H1 (cell line): ENCODE measurements at regions not wholly inside any gene's neighbourhood (a gene's known extent, or its start where the extent isn't known, plus 50 kb on each side); places are given as distances from the start of the nearest gene placed in this dataset.

ENCODE experiments used
- CTCF ChIA-PET: fragments of 300-600 bp; sonication (Branson Sonifier 250); formaldehyde crosslinking; loops from one replicate; lab custom pipeline; 2021; ENCODE audit not compliant: partially characterized antibody; lab: Charles Lee
- POLR2A ChIA-PET: fragments of 300-600 bp; sonication (Branson Sonifier 250); formaldehyde crosslinking; loops from one replicate; lab custom pipeline; 2021; ENCODE audit warnings: inconsistent platforms; ENCODE audit not compliant: partially characterized antibody; lab: Charles Lee
- DNase-seq, 2 experiments: peaks; one replicate each; pipeline versions ENCODE4 v3.0.0 to v3.0.0-alpha.2; 2010 to 2022; ENCODE audit warnings: low spot score in 2 of 2, low read depth in 1 of 2, mixed read lengths in 1 of 2
- FAIRE-seq: peaks from 2 replicates; lab custom pipeline; 2011; peaks lifted over from hg19 to GRCh38; lab: Jason Lieb, UNC
- H2AFZ ChIP-seq: 2 replicates; pipeline ENCODE4 v1.8.1; 2012; ENCODE audit warnings: low read length, inconsistent platforms
- H2AK5ac ChIP-seq: 2 replicates; pipeline ENCODE4 v1.6.1; 2013; ENCODE audit warnings: low read depth, low read length
- H2BK120ac ChIP-seq: replicated peaks from 2 replicates; pipeline ENCODE3; 2013; ENCODE audit warnings: low read depth, low read length, inconsistent platforms
- H2BK12ac ChIP-seq: 2 replicates; pipeline ENCODE4 v1.6.1; 2013; ENCODE audit warnings: low read depth, low read length
- H2BK15ac ChIP-seq: 2 replicates; pipeline ENCODE4 v1.6.1; 2013; ENCODE audit warnings: low read length
- H2BK20ac ChIP-seq: 2 replicates; pipeline ENCODE4 v1.6.1; 2013; ENCODE audit warnings: low read length
- H2BK5ac ChIP-seq: 2 replicates; pipeline ENCODE4 v1.6.1; 2013; ENCODE audit warnings: low read depth, low read length
- H3K14ac ChIP-seq: 2 replicates; pipeline ENCODE4 v1.6.1; 2013; ENCODE audit warnings: inconsistent platforms; ENCODE audit not compliant: insufficient read length
- H3K18ac ChIP-seq: 2 replicates; pipeline ENCODE4 v1.6.1; 2013; ENCODE audit warnings: low read length; ENCODE audit errors: extremely low read depth
- H3K23ac ChIP-seq: 2 replicates; pipeline ENCODE4 v1.6.1; 2013; ENCODE audit warnings: inconsistent platforms; ENCODE audit not compliant: insufficient read length
- H3K23me2 ChIP-seq: 2 replicates; pipeline ENCODE4 v1.6.1; 2013; ENCODE audit warnings: low read depth, low read length
- H3K27ac ChIP-seq: 2 replicates; pipeline ENCODE4 v1.6.1; 2011; ENCODE audit warnings: low read depth, low read length, inconsistent platforms
- H3K27me3 ChIP-seq, 4 experiments: replicated peaks in 1 of 4; 1 replicate in 1 of 4; 2 replicates in 3 of 4; pipeline versions ENCODE4 v1.6.1 to v1.8.1; 2011 to 2013; ENCODE audit warnings: low read length in 3 of 4, mild to moderate bottlenecking in 3 of 4, inconsistent platforms in 2 of 4, mixed read lengths in 2 of 4, moderate library complexity in 1 of 4; ENCODE audit not compliant: control insufficient read depth in 3 of 4, insufficient read depth in 3 of 4; ENCODE audit errors: extremely low read depth in 1 of 4
- H3K36me3 ChIP-seq, 4 experiments: 2 replicates each; pipeline versions ENCODE4 v1.6.1 to v1.8.1; 2011 to 2013; ENCODE audit warnings: mild to moderate bottlenecking in 4 of 4, low read length in 3 of 4, moderate library complexity in 2 of 4, control low read depth in 1 of 4, inconsistent platforms in 1 of 4; ENCODE audit not compliant: insufficient read depth in 4 of 4, control insufficient read depth in 2 of 4
- H3K4ac ChIP-seq: replicated peaks from 2 replicates; pipeline ENCODE3; 2013; ENCODE audit warnings: low read length, low read depth, mixed read lengths, inconsistent platforms; ENCODE audit not compliant: insufficient read length
- H3K4me1 ChIP-seq, 4 experiments: replicated peaks in 1 of 4; 1 replicate in 1 of 4; 2 replicates in 3 of 4; pipeline versions ENCODE4 v1.6.1 to v1.8.1; 2011 to 2013; ENCODE audit warnings: low read length in 3 of 4, inconsistent platforms in 2 of 4, mixed read lengths in 1 of 4; ENCODE audit not compliant: insufficient read depth in 4 of 4, control insufficient read depth in 3 of 4
- H3K4me2 ChIP-seq, 2 experiments: 2 replicates each; pipeline versions ENCODE4 v1.6.1 to v1.8.1; 2011 to 2013; ENCODE audit warnings: low read depth in 2 of 2, low read length in 2 of 2, control low read depth in 1 of 2, inconsistent platforms in 1 of 2, mild to moderate bottlenecking in 1 of 2; ENCODE audit not compliant: insufficient read depth in 1 of 2
- H3K4me3 ChIP-seq, 4 experiments: fragments of 200-600, 300-600 bp in 1 of 4; sonication (generic), shearing (Covaris generic), sonication (Bioruptor Twin) in 1 of 4; 2 replicates each; pipeline versions ENCODE4 v1.5.1 to v1.8.1; 2011 to 2016; ENCODE audit warnings: low read length in 4 of 4, low read depth in 3 of 4, control low read depth in 2 of 4, inconsistent platforms in 2 of 4, mild to moderate bottlenecking in 2 of 4, mixed read lengths in 1 of 4, moderate library complexity in 1 of 4; ENCODE audit not compliant: insufficient read depth in 2 of 4; ENCODE audit errors: extremely low read depth in 1 of 4
- H3K56ac ChIP-seq: replicated peaks from 2 replicates; pipeline ENCODE3; 2013; ENCODE audit warnings: low read depth, mild to moderate bottlenecking, mixed read lengths, low read length, inconsistent platforms; ENCODE audit not compliant: insufficient read length
- H3K79me1 ChIP-seq: 2 replicates; pipeline ENCODE4 v1.6.1; 2013; ENCODE audit warnings: low read depth, low read length, control low read depth
- H3K79me2 ChIP-seq, 2 experiments: 2 replicates each; pipeline versions ENCODE4 v1.6.1 to v1.8.1; 2012 to 2013; ENCODE audit warnings: low read length in 2 of 2, mild to moderate bottlenecking in 2 of 2, inconsistent platforms in 1 of 2; ENCODE audit not compliant: insufficient read depth in 2 of 2, control insufficient read depth in 1 of 2
- H3K9ac ChIP-seq, 4 experiments: replicated peaks in 1 of 4; 1 replicate in 1 of 4; 2 replicates in 3 of 4; pipeline versions ENCODE4 v1.6.1 to v1.8.1; 2011 to 2013; ENCODE audit warnings: low read depth in 3 of 4, low read length in 3 of 4, control low read depth in 2 of 4, mild to moderate bottlenecking in 2 of 4, moderate library complexity in 2 of 4, inconsistent platforms in 1 of 4; ENCODE audit errors: extremely low read depth in 1 of 4
- H3K9me3 ChIP-seq, 2 experiments: 2 replicates each; pipeline versions ENCODE4 v1.6.1 to v1.8.1; 2012 to 2013; ENCODE audit warnings: mild to moderate bottlenecking in 2 of 2, moderate library complexity in 2 of 2, control low read depth in 1 of 2, inconsistent platforms in 1 of 2, low read depth in 1 of 2, low read length in 1 of 2, mixed read lengths in 1 of 2; ENCODE audit not compliant: insufficient read depth in 2 of 2
- H4K20me1 ChIP-seq, 2 experiments: replicated peaks in 1 of 2; 2 replicates each; pipeline versions ENCODE3 to v1.8.1; 2011 to 2013; ENCODE audit warnings: inconsistent platforms in 2 of 2, low read length in 2 of 2, mild to moderate bottlenecking in 1 of 2; ENCODE audit not compliant: insufficient read depth in 2 of 2, control insufficient read depth in 1 of 2
- H4K5ac ChIP-seq: 2 replicates; pipeline ENCODE4 v1.6.1; 2013; ENCODE audit warnings: low read length, low read depth, mixed read lengths, inconsistent platforms; ENCODE audit not compliant: insufficient read length
- H4K8ac ChIP-seq: 2 replicates; pipeline ENCODE4 v1.8.0; 2013; ENCODE audit warnings: mild to moderate bottlenecking, moderate library complexity, low read length, inconsistent platforms; ENCODE audit not compliant: insufficient read depth; ENCODE audit errors: extremely low read depth
- H4K91ac ChIP-seq: replicated peaks from 2 replicates; pipeline ENCODE3; 2013; ENCODE audit warnings: low read length, mixed read lengths, inconsistent platforms; ENCODE audit not compliant: insufficient read length
- ASH2L ChIP-seq: fragments of 200-600, 300-600 bp; sonication (generic); IDR thresholded peaks from one replicate; pipeline ENCODE4 v1.7.1; 2017; ENCODE audit warnings: low read length
- CBX8 ChIP-seq: fragments of 300-800, 300-1000 bp; sonication (generic); IDR thresholded peaks from 2 replicates; pipeline ENCODE4 v1.7.1; 2016; ENCODE audit warnings: low read depth, low read length, borderline replicate concordance
- CEBPB ChIP-seq: IDR thresholded peaks from 2 replicates; pipeline ENCODE4 v1.6.1; 2012; ENCODE audit warnings: low read depth, low read length
- HDAC2 ChIP-seq, 2 experiments: fragments of 300-600 bp in 1 of 2; sonication (generic) in 1 of 2; IDR thresholded peaks; 2 replicates each; pipeline ENCODE4 v1.6.1; 2011 to 2012; ENCODE audit warnings: low read depth in 2 of 2, low read length in 2 of 2, mild to moderate bottlenecking in 2 of 2, moderate library complexity in 2 of 2, borderline replicate concordance in 1 of 2, inconsistent platforms in 1 of 2
- JUN ChIP-seq: IDR thresholded peaks from 2 replicates; pipeline ENCODE4 v1.6.1; 2011; ENCODE audit warnings: low read depth, mild to moderate bottlenecking, improper control_type of control experiment, low read length
- KDM4A ChIP-seq: IDR thresholded peaks from one replicate; pipeline ENCODE4 v1.7.1; 2012; ENCODE audit warnings: low read depth, mild to moderate bottlenecking, moderate library complexity, low read length, inconsistent platforms; ENCODE audit not compliant: severe bottlenecking
- NRF1 ChIP-seq: IDR thresholded peaks from 2 replicates; pipeline ENCODE4 v1.6.1; 2011; ENCODE audit warnings: mild to moderate bottlenecking, low read depth, low read length, improper control_type of control experiment
- POLR2A ChIP-seq, 2 experiments: IDR thresholded peaks; 1 replicate in 1 of 2; 2 replicates in 1 of 2; pipeline ENCODE4 v1.6.1; 2011; ENCODE audit warnings: low read depth in 2 of 2, low read length in 2 of 2, mild to moderate bottlenecking in 2 of 2; ENCODE audit errors: control extremely low read depth in 1 of 2
- TAF7 ChIP-seq: optimal IDR thresholded peaks from 2 replicates; pipeline ENCODE3; 2011; ENCODE audit warnings: low read depth, mild to moderate bottlenecking, inconsistent platforms, low read length, moderate library complexity, borderline replicate concordance
- TEAD4 ChIP-seq: IDR thresholded peaks from 2 replicates; pipeline ENCODE4 v1.6.1; 2012; ENCODE audit warnings: low read depth, low read length, inconsistent platforms, mixed read lengths
- WGBS, 2 experiments: shearing (Covaris generic) in 1 of 2; methylation state at CpG; one replicate each; pipeline versions ENCODE4 v1.1.6 to v1.1.7; 2013 to 2015; ENCODE audit warnings: low lambda C conversion rate in 2 of 2, mixed read lengths in 2 of 2, inconsistent platforms in 1 of 2, low coverage in 1 of 2, missing lambda C conversion rate in 1 of 2; ENCODE audit not compliant: insufficient replicate concordance in 2 of 2, insufficient coverage in 1 of 2, insufficient read length in 1 of 2; ENCODE audit errors: extremely low coverage in 1 of 2, missing lambda C conversion rate in 1 of 2; 5-methylcytosine and 5-hydroxymethylcytosine counted together

DNA sequence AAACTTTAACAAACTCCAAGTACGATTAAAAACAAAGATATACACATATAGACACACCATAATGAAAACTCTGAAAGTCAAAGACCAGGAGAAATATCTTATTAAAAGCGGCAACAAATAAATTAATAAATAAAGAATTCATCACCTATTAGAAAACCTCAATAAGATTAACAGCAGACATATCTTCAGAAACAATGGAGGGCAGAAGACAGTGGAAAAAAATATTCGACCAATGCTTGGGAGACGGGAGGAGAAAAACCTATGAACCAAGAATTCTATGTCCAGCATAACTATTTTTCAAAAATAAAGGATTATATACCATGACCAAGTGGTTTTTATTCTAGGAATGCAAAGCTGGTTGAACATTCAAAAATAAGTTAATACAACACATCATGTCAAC is 578.6 kb upstream of the CCNG1 start:
- DNase-seq, result no peak
- Histone ChIP-seq H3K79me2 (no peaks in the 10 kb centered on the region), H3K4me2 (no peak overlapping the region), H4K20me1 (no peaks in the 10 kb centered on the region), H3K36me3 (no peaks in the 10 kb centered on the region; a peak in 1 of 8 replicates), H2AK5ac (no peak overlapping the region), H2BK15ac (no peak overlapping the region), H3K27ac (no peak overlapping the region), H3K23ac (no peak overlapping the region), H3K56ac (no peak overlapping the region), H2BK12ac (no peak overlapping the region), H2BK5ac (no peak overlapping the region), H3K9me3 (peaks cover 3 to 11% of the 10 kb centered on the region in 2 experiments; a peak in 2 of 4 replicates), H3K23me2 (no peaks in the 10 kb centered on the region), H3K18ac (no peak overlapping the region), H3K4ac (no peak overlapping the region), H2BK20ac (no peak overlapping the region), H2BK120ac (no peak overlapping the region), H3K9ac (no peak overlapping the region), H4K8ac (no peak overlapping the region), H3K79me1 (no peaks in the 10 kb centered on the region), H3K27me3 (no peaks in the 10 kb centered on the region), H3K4me3 (no peak overlapping the region), H4K5ac (no peak overlapping the region), H3K4me1 (no peaks in the 10 kb centered on the region), H2AFZ (no peak overlapping the region), H3K14ac (no peak overlapping the region), H4K91ac (no peak overlapping the region)
- 88 to 100% methylated on average over 1 to 4 of the region's 4 CpGs for WGBS, 2 experiments
- ChIA-PET POLR2A (no interaction called here), CTCF (no interaction called here)
- no peak for TF ChIP-seq POLR2A (IDR thresholded peaks at IDR 0.05; ENCODE audit: control extremely low read depth in 1 of 2, low read depth in 2 of 2, low read length in 2 of 2)
- no peak for TF ChIP-seq ASH2L
- no peak for TF ChIP-seq TEAD4
- no peak for TF ChIP-seq NRF1
- TF ChIP-seq HDAC2 (IDR thresholded peaks at IDR 0.05; ENCODE audit: borderline replicate concordance in 1 of 2, low read depth in 2 of 2, low read length in 2 of 2), result no peak
- no peak for TF ChIP-seq CBX8
- TF ChIP-seq CEBPB, result no peak
- no peak for TF ChIP-seq TAF7
- no peak for TF ChIP-seq JUN
- no peak for TF ChIP-seq KDM4A
- no peak for FAIRE-seq
